ENCODE measurements at regions not wholly inside any gene's neighbourhood (a gene's known extent, or its start where the extent isn't known, plus 50 kb on each side); places are given as distances from the start of the nearest gene placed in this dataset.

DNA sequence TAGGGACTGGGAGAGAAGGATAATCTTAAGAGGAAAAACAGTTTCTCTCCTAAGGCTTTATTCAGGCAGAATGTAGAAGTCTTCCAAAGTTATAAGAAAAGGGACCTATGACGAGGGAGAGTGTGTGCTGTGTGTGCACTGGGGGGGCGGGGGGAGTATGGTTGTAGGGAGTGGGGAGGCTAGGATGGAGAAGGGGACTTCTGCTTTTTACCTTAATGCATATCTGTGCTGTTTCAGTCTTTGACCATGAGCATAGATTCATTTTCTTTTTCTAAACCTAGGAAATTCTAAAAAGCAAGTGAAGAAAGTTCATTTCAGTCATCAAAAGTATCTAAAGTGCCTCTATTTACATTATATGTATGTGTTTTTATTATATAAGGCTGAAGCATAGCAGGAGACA is 52.6 kb upstream of the RASA2 start:
- no peak for TF ChIP-seq EZH2phosphoT487 (IDR thresholded peaks at IDR 0.05; ENCODE audit: insufficient read depth, low read depth)
- no peak for TF ChIP-seq EZH2 (IDR thresholded peaks at IDR 0.05; ENCODE audit: insufficient read depth, poor library complexity, severe bottlenecking)

Data from GM23248 (cell line).